ENCODE measurements at regions not wholly inside any gene's neighbourhood (a gene's known extent, or its start where the extent isn't known, plus 50 kb on each side); places are given as distances from the start of the nearest gene placed in this dataset.

DNA sequence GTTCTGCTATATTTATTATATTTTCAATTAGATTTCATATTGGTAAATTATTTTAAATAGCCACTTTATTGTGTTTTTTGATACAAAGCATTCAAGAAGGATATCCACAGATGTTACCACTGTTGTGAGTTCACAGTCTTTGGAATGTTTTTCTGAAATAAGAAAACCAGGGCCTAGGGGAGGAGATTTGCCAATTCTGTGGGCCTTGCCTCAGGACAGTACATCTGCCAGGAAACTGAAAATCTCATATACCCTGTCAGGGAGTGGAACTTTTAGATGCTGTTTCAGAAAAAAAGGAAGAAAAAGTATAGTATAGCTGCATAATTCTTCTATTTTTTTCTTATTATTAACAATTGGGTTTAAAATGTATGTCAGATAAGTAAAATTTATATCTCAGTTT, 995.9 kb upstream of the ADGRB3 start:
- Histone ChIP-seq H3K23me2 (ENCODE audit: low read depth, low read length) (no peaks in the 10 kb centered on the region), H2BK20ac (ENCODE audit: low read length) (no peak overlapping the region), H3K4ac (replicated peaks; ENCODE audit: insufficient read length, low read depth, low read length) (no peak overlapping the region), H3K14ac (ENCODE audit: insufficient read length) (no peak overlapping the region), H4K8ac (ENCODE audit: extremely low read depth, insufficient read depth, low read length) (no peak overlapping the region), H3K36me3 (ENCODE audit: control insufficient read depth in 2 of 4, insufficient read depth in 4 of 4, low read length in 3 of 4) (no peaks in the 10 kb centered on the region), H3K18ac (ENCODE audit: extremely low read depth, low read length) (no peak overlapping the region), H3K23ac (ENCODE audit: insufficient read length) (no peak overlapping the region), H4K5ac (ENCODE audit: insufficient read length, low read depth, low read length) (no peak overlapping the region), H2AK5ac (ENCODE audit: low read depth, low read length) (no peak overlapping the region), H2BK15ac (ENCODE audit: low read length) (no peak overlapping the region), H2AFZ (ENCODE audit: low read length) (no peak overlapping the region), H3K4me1 (replicated peaks in 1 of 4; ENCODE audit: control insufficient read depth in 3 of 4, insufficient read depth in 4 of 4, low read length in 3 of 4) (no peaks in the 10 kb centered on the region), H3K79me2 (ENCODE audit: control insufficient read depth in 1 of 2, insufficient read depth in 2 of 2, low read length in 2 of 2) (no peaks in the 10 kb centered on the region), H3K9ac (replicated peaks in 1 of 4; ENCODE audit: extremely low read depth in 1 of 4, low read depth in 3 of 4, low read length in 3 of 4) (no peak overlapping the region), H3K9me3 (ENCODE audit: insufficient read depth in 2 of 2, low read depth in 1 of 2, low read length in 1 of 2) (peaks cover 3 to 5% of the 10 kb centered on the region in 2 experiments; a peak in 3 of 4 replicates), H2BK120ac (replicated peaks; ENCODE audit: low read depth, low read length) (no peak overlapping the region), H3K56ac (replicated peaks; ENCODE audit: insufficient read length, low read depth, low read length) (no peak overlapping the region), H2BK12ac (ENCODE audit: low read depth, low read length) (no peak overlapping the region), H2BK5ac (ENCODE audit: low read depth, low read length) (no peak overlapping the region), H3K4me2 (ENCODE audit: insufficient read depth in 1 of 2, low read depth in 2 of 2, low read length in 2 of 2) (no peak overlapping the region), H4K91ac (replicated peaks; ENCODE audit: insufficient read length, low read length) (no peak overlapping the region), H3K4me3 (ENCODE audit: extremely low read depth in 1 of 4, insufficient read depth in 2 of 4, low read depth in 3 of 4, low read length in 4 of 4) (no peak overlapping the region), H3K79me1 (ENCODE audit: low read depth, low read length) (no peaks in the 10 kb centered on the region), H3K27ac (ENCODE audit: low read depth, low read length) (no peak overlapping the region), H4K20me1 (replicated peaks in 1 of 2; ENCODE audit: control insufficient read depth in 1 of 2, insufficient read depth in 2 of 2, low read length in 2 of 2) (no peaks in the 10 kb centered on the region), H3K27me3 (replicated peaks in 1 of 4; ENCODE audit: control insufficient read depth in 3 of 4, extremely low read depth in 1 of 4, insufficient read depth in 3 of 4, low read length in 3 of 4) (no peaks in the 10 kb centered on the region)
- DNase-seq (ENCODE audit: low read depth in 1 of 2, low spot score in 2 of 2), result no peak
- ChIA-PET CTCF (ENCODE audit: partially characterized antibody) (no interaction called here), POLR2A (ENCODE audit: partially characterized antibody) (no interaction called here)
- no peak for FAIRE-seq
- TF ChIP-seq TBP (IDR thresholded peaks at IDR 0.05; ENCODE audit: low read depth, low read length) (no peak), MAFK (IDR thresholded peaks at IDR 0.05; ENCODE audit: low read depth, low read length) (no peak)

All from H1 (cell line).